ENCODE measurements at regions not wholly inside any gene's neighbourhood (a gene's known extent, or its start where the extent isn't known, plus 50 kb on each side); places are given as distances from the start of the nearest gene placed in this dataset.

DNA sequence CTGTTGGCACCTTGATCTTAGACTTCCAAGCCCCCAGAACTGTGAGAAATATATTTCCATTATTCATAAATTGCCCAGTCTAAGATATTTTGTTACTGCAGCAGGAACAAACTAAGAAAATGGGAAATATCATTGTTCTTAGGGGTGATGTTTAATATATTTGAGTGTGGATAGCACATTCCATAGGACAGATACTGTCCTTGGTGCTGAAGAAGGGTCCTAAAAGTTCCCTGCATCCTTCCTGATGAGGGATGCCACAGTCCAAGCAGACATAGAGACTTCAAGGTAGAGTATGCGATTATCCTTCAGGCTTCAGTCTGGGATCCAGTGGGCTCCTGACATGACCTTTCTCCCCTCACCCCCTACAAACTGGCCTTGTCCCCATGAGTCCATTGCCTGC, 689.0 kb downstream of the TDRD15 start:
- TF ChIP-seq, protein P1, sequence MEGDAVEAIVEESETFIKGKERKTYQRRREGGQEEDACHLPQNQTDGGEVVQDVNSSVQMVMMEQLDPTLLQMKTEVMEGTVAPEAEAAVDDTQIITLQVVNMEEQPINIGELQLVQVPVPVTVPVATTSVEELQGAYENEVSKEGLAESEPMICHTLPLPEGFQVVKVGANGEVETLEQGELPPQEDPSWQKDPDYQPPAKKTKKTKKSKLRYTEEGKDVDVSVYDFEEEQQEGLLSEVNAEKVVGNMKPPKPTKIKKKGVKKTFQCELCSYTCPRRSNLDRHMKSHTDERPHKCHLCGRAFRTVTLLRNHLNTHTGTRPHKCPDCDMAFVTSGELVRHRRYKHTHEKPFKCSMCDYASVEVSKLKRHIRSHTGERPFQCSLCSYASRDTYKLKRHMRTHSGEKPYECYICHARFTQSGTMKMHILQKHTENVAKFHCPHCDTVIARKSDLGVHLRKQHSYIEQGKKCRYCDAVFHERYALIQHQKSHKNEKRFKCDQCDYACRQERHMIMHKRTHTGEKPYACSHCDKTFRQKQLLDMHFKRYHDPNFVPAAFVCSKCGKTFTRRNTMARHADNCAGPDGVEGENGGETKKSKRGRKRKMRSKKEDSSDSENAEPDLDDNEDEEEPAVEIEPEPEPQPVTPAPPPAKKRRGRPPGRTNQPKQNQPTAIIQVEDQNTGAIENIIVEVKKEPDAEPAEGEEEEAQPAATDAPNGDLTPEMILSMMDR (IDR thresholded peaks at IDR 0.05), result no peak
- no peak for TF ChIP-seq EZH2 (IDR thresholded peaks at IDR 0.05)
